RWPE1 (cell line): ENCODE measurements at regions not wholly inside any gene's neighbourhood (a gene's known extent, or its start where the extent isn't known, plus 50 kb on each side); places are given as distances from the start of the nearest gene placed in this dataset.

ENCODE experiments used
- CTCF ChIA-PET: fragments of 350-600 bp; sonication (Branson Sonifier 250); formaldehyde crosslinking; extraction: SDS; loops from one replicate; lab custom pipeline; 2021; lab: Yijun Ruan, JAX
- POLR2A ChIA-PET: fragments of 400-600 bp; formaldehyde crosslinking; extraction: SDS; loops from one replicate; lab custom pipeline; 2020; ENCODE audit warnings: antibody characterized with exemption; ENCODE audit not compliant: low non-redundant PET; lab: Yijun Ruan, JAX
- DNase-seq: peaks from one replicate; pipeline ENCODE4 v3.0.0; 2012; ENCODE audit warnings: low spot score
- H3K27ac ChIP-seq: fragments of 450-650 bp; 2 replicates; pipeline ENCODE4 v1.5.1; 2017
- TF ChIP-seq, protein P1 (sequence below): fragments of 450-650 bp; conservative IDR thresholded peaks from 2 replicates; pipeline ENCODE4 v1.5.1; 2017; ENCODE audit warnings: low read depth, mild to moderate bottlenecking

GRCh38 chr3:34012102-34012461, 213.7 kb downstream of the PDCD6IP start:
- POLR2A ChIA-PET = no interaction called here
- TF ChIP-seq, protein P1, sequence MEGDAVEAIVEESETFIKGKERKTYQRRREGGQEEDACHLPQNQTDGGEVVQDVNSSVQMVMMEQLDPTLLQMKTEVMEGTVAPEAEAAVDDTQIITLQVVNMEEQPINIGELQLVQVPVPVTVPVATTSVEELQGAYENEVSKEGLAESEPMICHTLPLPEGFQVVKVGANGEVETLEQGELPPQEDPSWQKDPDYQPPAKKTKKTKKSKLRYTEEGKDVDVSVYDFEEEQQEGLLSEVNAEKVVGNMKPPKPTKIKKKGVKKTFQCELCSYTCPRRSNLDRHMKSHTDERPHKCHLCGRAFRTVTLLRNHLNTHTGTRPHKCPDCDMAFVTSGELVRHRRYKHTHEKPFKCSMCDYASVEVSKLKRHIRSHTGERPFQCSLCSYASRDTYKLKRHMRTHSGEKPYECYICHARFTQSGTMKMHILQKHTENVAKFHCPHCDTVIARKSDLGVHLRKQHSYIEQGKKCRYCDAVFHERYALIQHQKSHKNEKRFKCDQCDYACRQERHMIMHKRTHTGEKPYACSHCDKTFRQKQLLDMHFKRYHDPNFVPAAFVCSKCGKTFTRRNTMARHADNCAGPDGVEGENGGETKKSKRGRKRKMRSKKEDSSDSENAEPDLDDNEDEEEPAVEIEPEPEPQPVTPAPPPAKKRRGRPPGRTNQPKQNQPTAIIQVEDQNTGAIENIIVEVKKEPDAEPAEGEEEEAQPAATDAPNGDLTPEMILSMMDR = no peak
- H3K27ac ChIP-seq = no peak overlapping the region

DNA sequence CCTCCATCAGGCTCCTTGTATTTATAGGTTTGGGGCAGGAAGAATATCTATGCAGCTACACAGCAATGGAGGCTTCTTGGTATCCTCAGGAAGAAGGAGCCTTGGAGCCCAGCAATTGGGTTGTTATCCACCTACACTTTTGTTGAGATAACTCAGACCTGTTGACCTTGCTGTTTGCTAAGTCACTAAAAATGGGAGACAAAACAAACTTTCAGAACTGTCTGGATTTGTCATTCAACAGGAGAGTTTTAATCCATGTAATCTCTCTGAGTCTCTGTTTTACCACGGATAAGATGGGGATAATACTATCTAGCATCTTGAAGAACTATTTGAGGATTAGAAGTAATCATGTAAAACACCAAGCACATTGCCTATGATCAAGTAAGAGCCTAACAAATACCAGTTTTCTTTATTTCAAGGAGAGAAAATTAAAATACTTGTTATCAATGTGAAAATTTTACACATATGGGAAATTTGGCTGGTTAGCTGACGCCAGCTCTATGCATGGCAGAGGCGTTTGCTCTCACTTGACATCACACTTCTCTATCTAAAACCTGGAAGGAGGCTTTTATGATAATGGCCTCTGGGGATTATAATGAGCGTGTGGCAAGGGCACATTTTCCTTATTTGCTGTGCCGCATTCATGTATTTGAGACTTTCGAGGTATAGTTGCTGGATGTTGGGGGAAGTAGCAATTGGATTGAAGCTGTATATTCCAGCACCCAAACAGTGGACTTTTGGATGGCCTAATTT, 215.6 kb downstream of the PDCD6IP start:
- TF ChIP-seq, protein P1 = no peak
- H3K27ac ChIP-seq = no peak overlapping the region
- POLR2A ChIA-PET = no interaction called here
- DNase-seq = no peak
- CTCF ChIA-PET = no interaction called here

More at GRCh38 chr3:34012102-34012461, 213.7 kb downstream of the PDCD6IP start:
- CTCF ChIA-PET = interaction anchor here (0.6 to 0.7 kb wide), 3 partner anchors 11 to 431 kb away, joined by 3 read pairs; no protein-coding TSS in a partner anchor
- peak; percentile 91 for DNase-seq

DNA sequence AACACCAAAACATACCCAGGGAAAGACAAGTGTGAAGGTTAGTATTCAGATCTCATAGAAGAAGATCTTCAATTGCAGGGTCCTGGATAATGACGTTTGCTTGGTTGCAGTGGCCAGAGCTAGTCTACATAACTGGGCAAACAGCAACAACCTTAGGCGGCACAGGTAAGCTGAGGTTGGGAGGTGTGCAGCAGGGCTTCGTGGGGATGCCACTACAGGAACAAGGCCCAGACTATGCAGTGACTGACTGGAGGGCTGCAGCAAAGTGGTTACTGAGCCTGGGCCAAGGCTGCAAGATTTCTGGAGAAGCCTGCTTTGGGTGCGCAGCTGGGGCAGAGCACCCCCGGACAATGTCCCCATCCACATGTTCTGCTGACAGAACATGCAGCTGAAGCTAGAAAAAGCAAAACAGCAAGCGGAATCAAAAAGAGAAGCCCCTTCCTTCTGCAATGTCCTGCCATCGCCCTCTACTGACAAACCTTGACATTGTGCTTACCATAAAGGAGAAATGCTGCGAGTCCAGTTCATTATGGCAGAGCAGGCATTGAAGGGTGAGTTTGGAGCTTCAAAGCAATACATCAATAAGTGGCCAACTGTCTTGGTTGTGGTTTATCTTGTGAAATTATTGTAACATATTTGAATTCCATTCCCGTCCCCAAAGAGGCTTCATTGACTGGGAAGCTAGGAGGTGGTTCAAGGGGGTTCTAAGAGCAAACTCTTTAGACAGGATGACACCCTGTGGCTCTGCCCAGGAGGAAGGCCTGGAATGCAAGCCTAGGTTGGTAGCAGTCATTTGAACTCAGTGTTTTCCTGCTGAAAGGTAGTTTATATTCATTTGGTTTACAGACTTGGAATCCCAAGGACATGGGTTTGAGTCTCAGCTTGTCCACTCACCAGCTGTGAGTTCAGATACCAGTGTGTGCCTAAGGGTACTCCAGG, 217.0 kb downstream of the PDCD6IP start:
- POLR2A ChIA-PET = no interaction called here
- TF ChIP-seq, protein P1 = no peak
- CTCF ChIA-PET = interaction anchor here (0.6 kb wide), 1 partner anchor 25 kb away, joined by 3 read pairs; no protein-coding TSS in a partner anchor

GRCh38 chr3:34016925-34017587, 218.6 kb downstream of the PDCD6IP start:
- H3K27ac ChIP-seq = no peak overlapping the region
- ChIA-PET CTCF (interaction anchor here (0.5 kb wide), 1 partner anchor 154 kb away, joined by 3 read pairs; no protein-coding TSS in a partner anchor), POLR2A (no interaction called here)
- TF ChIP-seq, protein P1 = no peak
- DNase-seq = peak; percentile 49

More for the DNA sequence above, 217.0 kb downstream of the PDCD6IP start:
- DNase-seq = no peak
- no peak overlapping the region for H3K27ac ChIP-seq

GRCh38 chr3:34017757-34018156, 219.3 kb downstream of the PDCD6IP start:
- ChIA-PET POLR2A (no interaction called here), CTCF (interaction anchor here (0.7 kb wide), 1 partner anchor 1901 kb away, joined by 4 read pairs; no protein-coding TSS in a partner anchor)
- DNase-seq = no peak
- H3K27ac ChIP-seq = no peak overlapping the region
- TF ChIP-seq, protein P1 = no peak

GRCh38 chr3:34019158-34019557, 220.7 kb downstream of the PDCD6IP start:
- H3K27ac ChIP-seq = no peak overlapping the region
- TF ChIP-seq, protein P1 = no peak
- no peak for DNase-seq
- ChIA-PET POLR2A (no interaction called here), CTCF (no interaction called here)
